Omental fat pad (tissue), 3 donors: ENCODE measurements at regions not wholly inside any gene's neighbourhood (a gene's known extent, or its start where the extent isn't known, plus 50 kb on each side); places are given as distances from the start of the nearest gene placed in this dataset.

Experiments used
- ATAC-seq: fragments of 150-250 bp; one replicate; pipeline ENCODE4 v1.9.1; 2016; ENCODE audit warnings: mild to moderate bottlenecking, moderate library complexity; ENCODE audit not compliant: low FRiP score
- DNase-seq: peaks from one replicate; pipeline ENCODE4 v3.0.0-alpha.2; 2019; ENCODE audit warnings: low spot score
- TF ChIP-seq, protein P1 (sequence below), 3 donors: fragments of 450-650 bp; IDR thresholded peaks; one replicate each; pipeline ENCODE4 v1.5.1; 2016 to 2017; ENCODE audit warnings: antibody characterized with exemption in 3 of 3, mild to moderate bottlenecking in 3 of 3, moderate library complexity in 2 of 3

DNA sequence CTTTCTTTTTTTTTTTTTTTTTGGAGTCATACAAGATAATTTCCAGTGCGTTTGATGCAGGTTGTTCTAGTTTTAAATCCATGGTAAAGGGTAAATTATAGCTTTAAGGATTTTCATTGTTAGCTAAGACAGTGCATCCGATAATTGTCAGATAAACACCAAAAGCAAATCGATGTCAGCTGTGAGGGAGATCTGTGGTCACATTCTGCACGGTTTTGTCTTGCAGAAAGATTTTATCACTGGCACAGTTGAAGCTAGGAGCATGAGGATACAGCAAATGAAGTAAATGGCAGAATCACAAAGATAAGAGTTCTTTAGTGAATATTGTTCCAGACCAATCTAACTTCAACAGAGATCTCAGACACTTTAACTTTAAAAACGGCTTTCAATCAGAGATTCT, 648.8 kb upstream of the COBL start:
- ATAC-seq (no peak), DNase-seq (no peak)
- TF ChIP-seq, protein P1, sequence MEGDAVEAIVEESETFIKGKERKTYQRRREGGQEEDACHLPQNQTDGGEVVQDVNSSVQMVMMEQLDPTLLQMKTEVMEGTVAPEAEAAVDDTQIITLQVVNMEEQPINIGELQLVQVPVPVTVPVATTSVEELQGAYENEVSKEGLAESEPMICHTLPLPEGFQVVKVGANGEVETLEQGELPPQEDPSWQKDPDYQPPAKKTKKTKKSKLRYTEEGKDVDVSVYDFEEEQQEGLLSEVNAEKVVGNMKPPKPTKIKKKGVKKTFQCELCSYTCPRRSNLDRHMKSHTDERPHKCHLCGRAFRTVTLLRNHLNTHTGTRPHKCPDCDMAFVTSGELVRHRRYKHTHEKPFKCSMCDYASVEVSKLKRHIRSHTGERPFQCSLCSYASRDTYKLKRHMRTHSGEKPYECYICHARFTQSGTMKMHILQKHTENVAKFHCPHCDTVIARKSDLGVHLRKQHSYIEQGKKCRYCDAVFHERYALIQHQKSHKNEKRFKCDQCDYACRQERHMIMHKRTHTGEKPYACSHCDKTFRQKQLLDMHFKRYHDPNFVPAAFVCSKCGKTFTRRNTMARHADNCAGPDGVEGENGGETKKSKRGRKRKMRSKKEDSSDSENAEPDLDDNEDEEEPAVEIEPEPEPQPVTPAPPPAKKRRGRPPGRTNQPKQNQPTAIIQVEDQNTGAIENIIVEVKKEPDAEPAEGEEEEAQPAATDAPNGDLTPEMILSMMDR (IDR thresholded peaks at IDR 0.05): no peak

DNA sequence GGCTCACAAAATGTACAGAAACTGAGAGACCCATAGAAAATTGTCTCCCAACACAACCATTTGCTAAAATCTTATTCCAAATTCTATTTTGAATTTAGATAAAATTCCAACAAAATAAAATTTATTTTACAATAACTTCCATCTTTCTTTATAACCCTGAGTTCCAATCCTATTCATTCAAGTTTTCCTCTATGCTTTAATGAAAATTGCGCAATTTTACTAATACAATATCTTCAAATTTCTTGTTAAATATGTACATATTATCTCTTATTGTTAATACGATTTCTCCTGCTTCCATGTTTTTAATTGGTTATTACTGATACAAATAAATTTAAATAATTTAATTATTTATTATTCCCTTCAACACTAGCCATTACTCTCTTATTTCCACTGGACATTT, 645.2 kb upstream of the COBL start:
- TF ChIP-seq, protein P1 (IDR thresholded peaks at IDR 0.05): no peak
- ATAC-seq (no peak), DNase-seq (no peak)

DNA sequence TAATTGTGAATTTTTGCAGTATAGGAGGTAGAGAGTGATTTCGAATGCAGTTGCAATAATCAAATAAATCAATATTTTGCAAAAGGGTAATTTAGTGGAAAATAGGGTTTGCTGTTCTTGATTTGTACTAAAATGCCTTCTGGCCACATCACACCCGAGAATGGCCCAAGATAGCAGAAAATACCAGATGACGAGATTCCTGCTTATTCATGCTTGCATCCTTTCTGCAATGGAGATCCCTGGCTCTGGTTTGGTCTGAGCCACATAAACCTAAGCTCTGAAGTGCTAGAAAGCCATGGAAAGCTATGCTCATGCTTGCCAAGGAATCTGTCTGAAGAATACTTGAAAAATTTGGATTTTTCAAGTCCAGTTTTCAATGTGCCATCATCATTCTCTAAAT, 634.2 kb upstream of the COBL start:
- TF ChIP-seq, protein P1 (IDR thresholded peaks at IDR 0.05): no peak
- DNase-seq: no peak
- ATAC-seq: no peak

DNA sequence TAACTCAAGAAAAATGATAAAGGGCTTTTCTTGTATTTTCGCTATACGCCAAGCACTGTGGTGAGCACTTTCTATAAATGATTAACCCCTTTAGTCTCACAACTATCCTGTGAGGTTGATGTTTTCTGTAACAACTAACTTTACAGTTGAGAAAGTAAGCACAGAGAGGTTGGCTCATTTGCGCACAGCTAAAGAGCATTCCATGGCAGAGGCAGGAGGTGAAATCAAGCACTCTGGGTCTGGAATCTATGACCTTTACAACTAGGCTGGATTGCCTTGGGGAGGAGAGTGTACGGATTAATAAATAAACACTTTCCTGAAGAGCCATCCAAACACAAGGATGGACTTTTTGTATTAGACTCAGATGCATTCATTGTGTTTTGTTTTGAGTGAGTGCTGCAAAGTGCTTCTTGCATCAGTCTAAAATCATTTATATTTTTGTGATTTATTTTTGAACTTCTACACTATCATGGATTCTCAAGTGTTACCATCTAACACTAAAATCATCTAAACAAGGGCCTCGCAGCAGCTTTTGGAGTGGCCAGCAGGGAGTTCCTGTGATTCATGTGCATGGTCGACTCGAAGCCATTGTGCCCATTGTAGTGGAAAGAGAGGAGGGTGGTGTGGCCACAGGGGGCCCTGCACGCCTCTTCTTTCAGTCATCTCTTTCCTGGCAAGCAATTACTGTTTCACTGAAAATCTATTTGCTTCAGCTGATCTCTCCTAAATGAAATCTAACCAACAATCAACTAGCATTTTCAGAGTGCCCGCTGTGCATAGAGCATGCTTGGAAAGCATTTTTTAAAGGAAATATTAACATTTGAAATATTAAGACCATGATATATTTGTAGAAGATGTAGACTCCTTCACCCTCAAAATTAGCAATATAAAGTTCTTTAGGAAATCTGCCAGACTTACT, 633.4 kb upstream of the COBL start:
- no peak for DNase-seq
- TF ChIP-seq, protein P1 (IDR thresholded peaks at IDR 0.05): no peak
- ATAC-seq: no peak

DNA sequence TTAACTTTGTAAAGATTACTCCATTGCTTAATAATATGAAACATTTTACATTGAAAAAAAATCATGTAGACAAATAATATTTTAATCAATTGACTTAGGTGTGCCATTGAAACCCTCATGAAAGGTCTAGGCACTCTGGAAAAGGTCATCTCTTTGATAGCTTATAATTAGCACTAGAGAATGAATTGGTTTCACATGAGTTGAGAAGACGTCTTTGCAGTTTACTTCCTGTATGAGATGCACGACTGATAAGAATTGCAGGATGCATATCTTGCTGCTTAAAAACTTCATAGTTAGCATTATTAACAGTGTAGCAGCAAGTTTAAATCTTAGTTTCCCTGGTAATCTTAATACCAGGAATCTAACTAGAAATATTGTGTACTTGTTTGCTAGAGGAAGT, 614.2 kb upstream of the COBL start:
- TF ChIP-seq, protein P1 (IDR thresholded peaks at IDR 0.05): no peak
- ATAC-seq: no peak
- no peak for DNase-seq

DNA sequence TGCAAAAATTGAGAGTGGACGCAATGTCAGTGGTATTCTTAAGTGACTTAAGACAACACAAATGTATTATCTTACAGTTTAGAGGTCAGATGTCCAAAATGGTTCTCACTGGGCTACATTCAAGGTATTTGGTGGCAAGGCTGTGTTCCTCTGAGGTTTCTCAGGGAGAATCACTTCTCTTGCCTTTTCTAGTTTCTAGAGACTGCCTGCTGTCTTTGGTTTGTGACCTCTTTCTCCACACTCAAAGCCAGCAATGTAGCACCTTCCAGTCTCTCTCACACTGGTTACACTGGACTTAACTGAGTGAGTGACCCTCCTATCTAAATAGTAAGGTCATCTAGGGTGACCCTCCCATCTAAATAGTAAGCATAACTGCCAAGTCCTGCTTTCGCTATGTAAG, 613.2 kb upstream of the COBL start:
- DNase-seq (no peak), ATAC-seq (no peak)
- TF ChIP-seq, protein P1 (IDR thresholded peaks at IDR 0.05): no peak

DNA sequence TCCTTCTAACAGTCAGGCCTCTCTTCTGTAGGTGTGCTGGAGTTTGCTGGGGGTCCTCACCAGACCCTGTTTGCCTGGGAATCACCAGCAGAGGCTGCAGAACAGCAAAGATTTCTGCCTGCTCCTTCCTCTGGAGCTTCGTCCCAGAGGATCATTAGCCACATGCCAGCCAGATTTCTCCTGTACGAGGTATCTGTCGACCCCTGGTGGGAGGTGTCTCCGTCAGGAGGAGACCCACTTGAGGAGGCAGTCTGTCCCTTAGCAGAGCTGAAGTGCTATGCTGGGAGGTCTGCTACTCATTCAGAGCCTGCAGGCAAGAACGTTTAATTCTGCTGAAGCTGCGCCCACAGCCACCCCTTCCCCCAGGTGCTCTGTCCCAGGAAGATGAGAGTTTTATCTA, 611.1 kb upstream of the COBL start:
- DNase-seq (no peak), ATAC-seq (no peak)
- TF ChIP-seq, protein P1 (IDR thresholded peaks at IDR 0.05): no peak
